H1 (cell line): ENCODE measurements at regions not wholly inside any gene's neighbourhood (a gene's known extent, or its start where the extent isn't known, plus 50 kb on each side); places are given as distances from the start of the nearest gene placed in this dataset.

ENCODE experiments used
- BCL11A ChIP-seq, 2 experiments: IDR thresholded peaks; one replicate each; pipeline ENCODE4 v1.6.1; 2011; ENCODE audit warnings: low read depth in 2 of 2, low read length in 2 of 2, mild to moderate bottlenecking in 2 of 2
- EZH2 ChIP-seq: fragments of 200-600 bp; sonication (generic); IDR thresholded peaks from 2 replicates; pipeline ENCODE4 v1.7.1; 2012; ENCODE audit warnings: low read depth, mild to moderate bottlenecking, moderate library complexity, low read length, inconsistent platforms; ENCODE audit not compliant: severe bottlenecking
- GABPA ChIP-seq: IDR thresholded peaks from 2 replicates; pipeline ENCODE4 v1.6.1; 2011; ENCODE audit warnings: mild to moderate bottlenecking, low read length, moderate library complexity, borderline replicate concordance; ENCODE audit not compliant: insufficient read depth

DNA sequence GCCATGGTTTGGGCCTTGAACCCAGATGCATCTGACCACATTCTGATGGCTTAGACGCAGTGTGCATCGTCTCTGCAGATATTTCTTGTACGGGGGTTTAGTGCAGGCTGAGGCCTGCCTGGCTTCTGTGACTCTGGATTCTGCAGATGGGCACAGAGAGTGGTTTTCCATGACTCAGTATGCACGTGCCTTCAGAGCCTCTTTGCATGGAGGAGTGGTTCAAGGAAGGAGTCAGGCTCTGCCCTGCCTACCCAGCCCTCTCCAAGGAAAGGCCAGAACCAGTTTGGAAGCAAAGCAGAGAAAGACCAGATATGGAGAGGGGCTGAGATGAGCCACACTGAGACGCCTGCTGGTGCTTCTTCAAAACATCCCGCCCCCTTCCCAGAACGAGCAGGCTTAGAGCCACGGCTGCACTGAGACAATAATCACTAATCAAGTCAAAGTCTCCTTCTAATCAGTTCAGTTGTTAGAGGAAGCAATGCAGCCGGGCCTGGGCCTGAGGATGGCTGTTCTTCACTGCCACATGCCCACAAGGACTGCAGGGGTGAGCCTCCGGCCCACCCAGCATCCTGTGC, 308.9 kb downstream of the NXPE2 start (continued):
- no peak for TF ChIP-seq BCL11A (IDR thresholded peaks at IDR 0.05; ENCODE audit: low read depth in 2 of 2, low read length in 2 of 2)
- no peak for TF ChIP-seq GABPA
- no peak for TF ChIP-seq EZH2
